ENCODE measurements at regions not wholly inside any gene's neighbourhood (a gene's known extent, or its start where the extent isn't known, plus 50 kb on each side); places are given as distances from the start of the nearest gene placed in this dataset.

DNA sequence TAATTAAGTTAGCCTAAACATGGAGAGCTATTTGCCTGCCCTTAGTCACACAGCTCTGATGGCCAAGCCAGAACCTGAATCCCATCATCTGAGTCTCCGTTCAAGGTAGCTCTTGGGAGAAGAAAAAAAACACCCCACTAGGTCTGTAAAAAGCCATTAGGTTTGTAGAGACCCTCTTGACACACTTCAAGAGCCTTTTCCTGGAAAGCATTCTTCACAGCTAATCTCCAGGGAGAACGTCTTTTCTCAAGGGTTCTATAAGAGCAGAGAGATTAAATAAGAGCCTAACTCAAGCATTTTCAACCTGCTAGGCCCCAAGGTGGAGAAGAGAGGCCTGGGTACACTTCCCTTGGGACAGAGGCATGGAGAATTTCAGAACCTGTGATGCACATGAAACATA, 61.6 kb upstream of the NAV2 start:
- TF ChIP-seq, protein P1, sequence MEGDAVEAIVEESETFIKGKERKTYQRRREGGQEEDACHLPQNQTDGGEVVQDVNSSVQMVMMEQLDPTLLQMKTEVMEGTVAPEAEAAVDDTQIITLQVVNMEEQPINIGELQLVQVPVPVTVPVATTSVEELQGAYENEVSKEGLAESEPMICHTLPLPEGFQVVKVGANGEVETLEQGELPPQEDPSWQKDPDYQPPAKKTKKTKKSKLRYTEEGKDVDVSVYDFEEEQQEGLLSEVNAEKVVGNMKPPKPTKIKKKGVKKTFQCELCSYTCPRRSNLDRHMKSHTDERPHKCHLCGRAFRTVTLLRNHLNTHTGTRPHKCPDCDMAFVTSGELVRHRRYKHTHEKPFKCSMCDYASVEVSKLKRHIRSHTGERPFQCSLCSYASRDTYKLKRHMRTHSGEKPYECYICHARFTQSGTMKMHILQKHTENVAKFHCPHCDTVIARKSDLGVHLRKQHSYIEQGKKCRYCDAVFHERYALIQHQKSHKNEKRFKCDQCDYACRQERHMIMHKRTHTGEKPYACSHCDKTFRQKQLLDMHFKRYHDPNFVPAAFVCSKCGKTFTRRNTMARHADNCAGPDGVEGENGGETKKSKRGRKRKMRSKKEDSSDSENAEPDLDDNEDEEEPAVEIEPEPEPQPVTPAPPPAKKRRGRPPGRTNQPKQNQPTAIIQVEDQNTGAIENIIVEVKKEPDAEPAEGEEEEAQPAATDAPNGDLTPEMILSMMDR (conservative IDR thresholded peaks at IDR 0.05): no peak
- no peak overlapping the region for H3K27ac ChIP-seq

DNA sequence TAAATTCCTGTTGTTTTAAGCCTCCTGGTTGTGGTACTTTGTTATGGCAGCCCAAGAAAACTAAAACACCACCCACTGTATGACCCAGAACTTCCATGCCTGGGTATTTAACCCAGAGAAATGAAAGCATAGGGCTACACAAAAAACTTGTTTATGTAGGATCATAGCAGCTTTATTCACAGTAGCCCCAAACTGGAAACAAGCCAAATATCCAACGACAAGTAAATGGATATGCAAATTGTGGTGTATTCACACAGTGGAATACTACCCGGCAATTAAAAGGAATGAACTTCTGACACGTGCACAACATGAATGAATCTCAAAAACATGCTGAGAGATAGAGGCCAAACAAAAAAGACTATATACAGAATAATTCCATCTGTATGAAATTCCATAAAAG, 62.2 kb upstream of the NAV2 start:
- H3K27ac ChIP-seq: no peak overlapping the region
- TF ChIP-seq, protein P1 (conservative IDR thresholded peaks at IDR 0.05): no peak

DNA sequence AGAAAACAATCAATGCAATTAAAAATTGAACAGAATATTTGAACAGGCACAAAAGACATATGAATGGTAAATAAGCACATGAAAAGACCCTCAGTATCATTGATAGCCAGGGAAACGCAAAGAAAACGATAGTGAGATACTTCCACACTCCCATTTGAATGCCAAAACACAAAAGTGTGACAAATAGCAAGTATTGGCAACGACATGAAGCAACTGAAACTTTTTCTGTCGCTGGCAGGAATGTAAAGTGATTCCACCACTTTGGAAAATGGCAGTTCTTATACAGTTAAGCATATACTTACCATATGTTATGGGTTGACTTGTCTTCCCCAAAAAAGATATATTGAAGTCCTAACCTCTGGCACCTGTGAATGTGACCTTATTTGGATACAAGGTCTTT, 62.9 kb upstream of the NAV2 start:
- H3K27ac ChIP-seq: no peak overlapping the region
- TF ChIP-seq, protein P1 (conservative IDR thresholded peaks at IDR 0.05): no peak

DNA sequence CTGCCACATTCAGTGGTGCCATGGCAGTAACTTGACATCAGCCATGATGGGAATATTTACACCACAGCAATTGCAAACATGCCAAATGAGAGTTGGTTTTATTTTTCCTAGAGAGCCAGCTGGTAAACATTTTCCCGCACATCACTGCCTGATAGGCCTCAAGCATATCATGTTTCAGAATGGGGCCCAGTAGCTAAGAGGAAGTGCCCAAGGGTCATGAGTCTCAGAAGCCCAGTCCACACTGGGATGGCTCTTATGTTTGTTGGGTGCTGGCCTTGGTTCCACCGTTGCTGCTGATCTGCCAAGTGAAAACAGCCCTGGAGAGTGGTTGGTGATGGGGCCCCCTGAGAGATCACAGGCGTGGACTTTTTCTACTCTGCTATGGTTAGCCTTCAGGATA, 64.3 kb upstream of the NAV2 start:
- no peak overlapping the region for H3K27ac ChIP-seq
- TF ChIP-seq, protein P1 (conservative IDR thresholded peaks at IDR 0.05): no peak

DNA sequence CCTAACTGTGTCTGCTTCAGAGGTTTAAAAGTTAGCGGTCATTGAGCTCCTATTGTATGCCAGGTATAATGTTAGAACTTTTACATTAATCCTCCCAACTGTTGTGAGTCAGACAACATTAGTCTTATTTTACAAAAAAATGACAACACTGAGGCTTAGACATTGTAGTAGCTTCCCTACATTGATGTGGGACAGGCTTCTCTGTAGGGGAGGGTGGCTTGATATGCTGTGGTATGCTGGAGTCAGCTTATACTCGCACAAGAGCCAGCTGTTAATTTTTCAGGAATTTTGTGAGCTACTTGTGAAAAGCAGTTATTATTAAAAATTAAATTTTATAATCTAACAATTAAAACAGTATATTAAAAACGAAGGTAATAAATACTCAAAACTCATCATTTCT, 64.8 kb upstream of the NAV2 start:
- H3K27ac ChIP-seq: no peak overlapping the region
- TF ChIP-seq, protein P1 (conservative IDR thresholded peaks at IDR 0.05): no peak

DNA sequence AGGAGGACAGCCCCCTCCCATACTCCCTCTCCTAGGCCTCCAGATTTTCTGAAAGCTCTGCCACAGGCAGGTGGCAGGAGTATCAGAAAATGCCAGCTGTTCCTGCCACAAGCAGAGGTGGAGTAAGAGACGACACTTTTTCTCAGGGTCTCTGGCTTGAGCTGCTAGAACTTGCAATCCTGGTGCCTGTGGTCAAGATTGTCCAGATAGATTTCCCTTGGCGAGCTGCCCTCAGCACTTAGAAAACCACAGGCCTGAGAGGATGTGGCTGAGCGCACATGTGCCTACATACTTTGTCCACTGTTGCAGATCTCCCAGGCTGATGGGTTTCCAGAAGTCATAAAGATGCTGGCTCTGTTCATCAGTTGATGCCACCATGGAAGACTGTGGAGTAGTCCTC, 65.7 kb upstream of the NAV2 start:
- TF ChIP-seq, protein P1 (conservative IDR thresholded peaks at IDR 0.05): no peak
- H3K27ac ChIP-seq: no peak overlapping the region

DNA sequence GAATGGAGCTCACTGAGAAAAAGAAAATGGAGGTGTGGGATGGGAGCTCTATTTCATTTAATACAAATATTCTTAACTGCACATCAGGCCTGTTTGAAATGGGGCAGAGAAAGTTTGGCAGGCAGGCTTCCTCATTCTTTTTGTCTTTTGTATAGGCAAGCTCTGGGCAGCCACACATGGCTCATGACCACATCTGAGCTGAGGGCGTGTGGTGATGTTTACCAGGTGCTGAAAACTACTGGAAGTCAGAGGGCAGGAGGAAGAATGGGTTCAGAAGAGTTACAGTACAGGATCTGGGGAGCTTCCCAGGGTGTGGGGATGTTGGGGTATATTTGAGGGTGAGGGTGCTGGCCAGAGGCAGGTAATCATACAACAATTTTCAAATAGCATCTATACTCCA, 66.3 kb upstream of the NAV2 start:
- TF ChIP-seq, protein P1 (conservative IDR thresholded peaks at IDR 0.05): no peak

DNA sequence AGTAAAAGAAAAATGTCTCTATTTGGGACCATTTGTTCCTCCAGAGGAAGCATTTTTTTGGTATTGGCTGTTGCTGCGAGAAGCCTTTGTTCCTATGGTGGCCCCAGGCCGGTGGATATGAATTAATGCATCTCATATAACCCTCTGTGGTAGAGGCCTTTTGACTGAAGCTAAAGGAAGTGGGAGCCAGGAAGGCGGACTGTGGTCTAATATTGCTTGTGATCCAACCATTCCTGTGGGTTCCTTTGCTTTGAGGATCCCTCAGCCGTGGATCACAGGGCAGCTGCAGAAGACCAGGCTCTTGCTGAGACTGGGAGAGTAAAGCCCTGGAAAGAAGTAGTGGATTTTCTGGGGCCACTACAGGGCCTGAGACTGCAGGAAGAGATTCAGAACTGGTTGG, 68.3 kb upstream of the NAV2 start:
- no peak overlapping the region for H3K27ac ChIP-seq
- TF ChIP-seq, protein P1 (conservative IDR thresholded peaks at IDR 0.05): no peak

More for the DNA sequence above, 66.3 kb upstream of the NAV2 start:
- H3K27ac ChIP-seq: no peak overlapping the region
